IPS-20b (cell line): ENCODE measurements at regions not wholly inside any gene's neighbourhood (a gene's known extent, or its start where the extent isn't known, plus 50 kb on each side); places are given as distances from the start of the nearest gene placed in this dataset.
"Not testable (repeated sequence)": the region's sequence is repeated elsewhere in the genome, so short reads cannot be mapped to it uniquely, and the experiment has no call there.

ENCODE experiments used
- H3K27ac ChIP-seq: one replicate; pipeline ENCODE4 v1.5.1; 2013; ENCODE audit warnings: low read length
- H3K27me3 ChIP-seq: 2 replicates; pipeline ENCODE4 v1.6.1; 2013; ENCODE audit warnings: mild to moderate bottlenecking, low read length, inconsistent platforms; ENCODE audit not compliant: insufficient read depth
- H3K36me3 ChIP-seq: 2 replicates; pipeline ENCODE4 v1.6.1; 2013; ENCODE audit warnings: low read depth, mild to moderate bottlenecking, inconsistent platforms, low read length, moderate library complexity; ENCODE audit not compliant: insufficient read depth
- H3K4me1 ChIP-seq: 2 replicates; pipeline ENCODE4 v1.6.1; 2013; ENCODE audit warnings: mild to moderate bottlenecking, control low read depth, inconsistent platforms, low read length, moderate library complexity; ENCODE audit not compliant: insufficient read depth
- H3K4me3 ChIP-seq: 2 replicates; pipeline ENCODE4 v1.5.1; 2013; ENCODE audit warnings: mild to moderate bottlenecking, low read length, inconsistent platforms
- H3K9ac ChIP-seq: 2 replicates; pipeline ENCODE4 v1.6.1; 2013; ENCODE audit warnings: low read depth, mild to moderate bottlenecking, inconsistent platforms, low read length, moderate library complexity
- H3K9me3 ChIP-seq: 2 replicates; pipeline ENCODE4 v1.6.1; 2013; ENCODE audit warnings: mild to moderate bottlenecking, low read depth, low read length, inconsistent platforms; ENCODE audit not compliant: insufficient read depth

GRCh38 chr2:66202586-66202985 lies 232.3 kb upstream of the MEIS1 start:
- H3K9me3 ChIP-seq, result peaks cover 22% of the 10 kb centered on the region
- no peak overlapping the region for H3K9ac ChIP-seq
- H3K4me1 ChIP-seq, result no peaks in the 10 kb centered on the region; the same call in 1 of the 2 replicates
- H3K27me3 ChIP-seq, result no peaks in the 10 kb centered on the region
- no peaks in the 10 kb centered on the region for H3K36me3 ChIP-seq
- no peak overlapping the region for H3K27ac ChIP-seq
- H3K4me3 ChIP-seq, result no peak overlapping the region

DNA sequence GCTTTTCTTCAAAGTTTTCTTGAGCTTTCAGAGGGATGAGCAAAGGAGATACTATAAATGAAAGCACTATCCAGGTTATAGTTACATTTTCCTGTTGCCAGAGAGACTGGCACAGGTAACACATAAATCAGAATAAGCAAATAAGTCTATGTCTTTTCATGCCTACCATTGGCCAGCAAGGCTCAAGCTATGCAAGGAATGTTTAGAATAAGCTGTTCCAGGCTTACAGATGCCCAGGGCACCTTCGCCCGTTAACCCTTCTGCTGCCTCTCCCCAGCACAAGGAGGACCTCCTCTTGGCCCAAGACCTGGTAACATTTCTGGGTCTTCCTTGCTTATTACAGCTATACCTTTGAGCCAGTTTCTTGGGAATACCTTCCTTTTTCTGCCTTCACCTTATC lies 233.7 kb upstream of the MEIS1 start:
- no peaks in the 10 kb centered on the region; the same call in 1 of the 2 replicates for H3K4me1 ChIP-seq
- H3K9ac ChIP-seq, result no peak overlapping the region
- H3K27me3 ChIP-seq, result no peaks in the 10 kb centered on the region
- peaks cover 21% of the 10 kb centered on the region for H3K9me3 ChIP-seq
- no peak overlapping the region for H3K4me3 ChIP-seq
- no peaks in the 10 kb centered on the region for H3K36me3 ChIP-seq
- no peak overlapping the region for H3K27ac ChIP-seq

DNA sequence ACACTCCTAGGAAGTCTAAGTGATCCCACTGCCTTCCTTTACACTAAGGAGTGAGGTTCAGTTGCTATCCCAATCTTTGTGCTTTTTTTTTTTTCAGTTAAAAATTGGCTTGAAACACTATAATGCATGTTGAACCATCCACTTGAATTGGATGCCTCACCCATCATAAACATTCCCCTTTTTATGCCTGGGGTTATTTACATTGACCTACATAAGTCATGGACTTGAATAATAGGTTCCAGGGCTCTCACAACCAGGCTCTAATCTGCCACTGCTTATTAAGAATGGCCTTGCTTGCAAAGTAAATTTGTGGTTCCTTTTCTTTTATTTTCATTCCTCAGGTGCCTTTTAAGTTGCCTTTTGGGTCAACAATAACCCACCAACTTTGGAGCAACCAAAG lies 236.1 kb upstream of the MEIS1 start:
- no peaks in the 10 kb centered on the region for H3K36me3 ChIP-seq
- no peaks in the 10 kb centered on the region for H3K27me3 ChIP-seq
- no peak overlapping the region for H3K27ac ChIP-seq
- no peaks in the 10 kb centered on the region; the same call in 1 of the 2 replicates for H3K4me1 ChIP-seq
- peaks cover 5% of the 10 kb centered on the region; the same call in 1 of the 2 replicates for H3K9me3 ChIP-seq
- no peak overlapping the region for H3K9ac ChIP-seq
- H3K4me3 ChIP-seq, result no peak overlapping the region

DNA sequence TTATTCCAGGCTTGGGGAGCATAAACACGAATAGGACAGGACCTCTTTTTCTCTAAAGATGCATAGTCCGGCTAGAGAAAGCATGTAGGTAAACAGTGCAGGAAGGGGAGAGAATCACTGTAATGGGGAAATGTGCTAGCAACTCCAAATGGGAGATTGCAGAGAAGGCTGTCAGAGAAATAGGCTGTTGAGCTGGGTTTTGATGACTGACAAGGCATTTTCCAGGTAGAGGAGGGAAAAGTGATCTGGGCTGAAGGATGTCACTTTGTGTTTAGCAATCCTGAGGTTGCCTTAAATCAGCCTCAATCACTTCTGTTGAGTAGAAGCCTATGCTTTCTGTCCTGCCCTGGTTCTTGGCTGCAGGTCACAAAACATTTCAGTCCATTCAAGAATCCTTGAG lies 242.0 kb upstream of the MEIS1 start:
- H3K36me3 ChIP-seq, result no peaks in the 10 kb centered on the region
- peaks cover 9% of the 10 kb centered on the region for H3K4me1 ChIP-seq
- H3K4me3 ChIP-seq, result no peak overlapping the region
- no peak overlapping the region for H3K27ac ChIP-seq
- H3K9ac ChIP-seq, result no peak overlapping the region
- H3K27me3 ChIP-seq, result no peaks in the 10 kb centered on the region
- no peaks in the 10 kb centered on the region for H3K9me3 ChIP-seq

- Histone ChIP-seq H3K27ac (no peak overlapping the region), H3K9me3 (no peaks in the 10 kb centered on the region), H3K9ac (no peak overlapping the region), H3K36me3 (no peaks in the 10 kb centered on the region), H3K27me3 (no peaks in the 10 kb centered on the region), H3K4me3 (no peak overlapping the region), H3K4me1 (peaks cover 9% of the 10 kb centered on the region)
These were observed 243.6 kb upstream of the MEIS1 start for GRCh38 chr2:66191311-66191710.

DNA sequence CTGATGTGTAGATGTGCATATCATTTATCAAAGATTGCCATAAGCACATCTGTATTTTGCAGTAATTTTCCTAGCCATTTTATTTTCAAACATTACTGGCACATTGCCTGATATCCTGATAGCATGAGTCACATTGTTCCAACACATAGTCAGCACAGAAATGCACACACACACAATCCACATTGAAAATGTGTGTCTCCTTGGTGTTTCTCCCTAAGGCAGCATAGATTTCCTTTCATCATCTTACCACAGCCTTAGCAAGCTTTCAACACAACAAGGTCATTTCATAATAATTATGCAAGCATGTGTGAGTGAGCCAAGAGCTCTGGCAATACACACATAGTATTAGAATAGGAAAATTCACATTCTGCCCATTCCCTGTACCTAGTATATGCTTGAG lies 245.4 kb upstream of the MEIS1 start:
- no peaks in the 10 kb centered on the region for H3K9me3 ChIP-seq
- no peaks in the 10 kb centered on the region for H3K27me3 ChIP-seq
- H3K36me3 ChIP-seq, result no peaks in the 10 kb centered on the region
- H3K27ac ChIP-seq, result no peak overlapping the region
- H3K9ac ChIP-seq, result no peak overlapping the region
- no peak overlapping the region for H3K4me3 ChIP-seq
- H3K4me1 ChIP-seq, result peaks cover 9% of the 10 kb centered on the region

- Histone ChIP-seq H3K36me3 (no peaks in the 10 kb centered on the region), H3K27ac (no peak overlapping the region)
These were observed 248.4 kb upstream of the MEIS1 start for GRCh38 chr2:66186537-66186936.

DNA sequence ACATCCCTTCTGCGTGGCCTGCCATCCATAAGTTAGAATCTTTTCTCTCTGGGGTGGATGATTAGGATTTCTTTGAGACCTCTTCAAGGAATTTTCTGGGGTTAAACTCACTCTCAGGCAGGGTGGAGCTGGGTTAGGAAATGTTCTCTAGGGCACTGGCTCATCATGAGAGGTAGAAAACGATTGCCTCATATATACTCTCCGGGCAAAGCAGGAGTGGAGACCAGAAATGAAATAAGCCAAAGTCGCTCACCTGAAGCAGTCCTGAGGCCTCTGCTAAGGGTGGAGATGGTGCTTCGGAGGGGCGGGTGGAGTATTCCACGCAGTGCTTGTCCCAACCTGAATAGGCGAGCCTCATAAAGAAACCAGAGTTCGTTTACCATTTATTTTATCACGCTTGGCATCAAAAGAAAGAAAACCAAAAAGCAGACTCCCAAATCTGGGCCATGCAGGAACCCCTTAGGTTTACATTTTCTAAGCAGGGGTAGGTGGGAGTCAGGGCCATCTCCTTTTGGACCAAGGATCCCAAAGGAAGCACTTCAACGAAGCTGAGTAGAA lies 249.3 kb upstream of the MEIS1 start:
- no peaks in the 10 kb centered on the region for H3K27me3 ChIP-seq
- no peaks in the 10 kb centered on the region for H3K9me3 ChIP-seq
- no peak overlapping the region for H3K27ac ChIP-seq
- no peak overlapping the region for H3K4me3 ChIP-seq
- H3K4me1 ChIP-seq, result no peaks in the 10 kb centered on the region
- no peaks in the 10 kb centered on the region for H3K36me3 ChIP-seq
- no peak overlapping the region for H3K9ac ChIP-seq

More at GRCh38 chr2:66186537-66186936, 248.4 kb upstream of the MEIS1 start:
- no peaks in the 10 kb centered on the region for H3K9me3 ChIP-seq
- no peak overlapping the region for H3K4me3 ChIP-seq
- peaks cover 6% of the 10 kb centered on the region for H3K4me1 ChIP-seq
- H3K27me3 ChIP-seq, result no peaks in the 10 kb centered on the region
- no peak overlapping the region for H3K9ac ChIP-seq

DNA sequence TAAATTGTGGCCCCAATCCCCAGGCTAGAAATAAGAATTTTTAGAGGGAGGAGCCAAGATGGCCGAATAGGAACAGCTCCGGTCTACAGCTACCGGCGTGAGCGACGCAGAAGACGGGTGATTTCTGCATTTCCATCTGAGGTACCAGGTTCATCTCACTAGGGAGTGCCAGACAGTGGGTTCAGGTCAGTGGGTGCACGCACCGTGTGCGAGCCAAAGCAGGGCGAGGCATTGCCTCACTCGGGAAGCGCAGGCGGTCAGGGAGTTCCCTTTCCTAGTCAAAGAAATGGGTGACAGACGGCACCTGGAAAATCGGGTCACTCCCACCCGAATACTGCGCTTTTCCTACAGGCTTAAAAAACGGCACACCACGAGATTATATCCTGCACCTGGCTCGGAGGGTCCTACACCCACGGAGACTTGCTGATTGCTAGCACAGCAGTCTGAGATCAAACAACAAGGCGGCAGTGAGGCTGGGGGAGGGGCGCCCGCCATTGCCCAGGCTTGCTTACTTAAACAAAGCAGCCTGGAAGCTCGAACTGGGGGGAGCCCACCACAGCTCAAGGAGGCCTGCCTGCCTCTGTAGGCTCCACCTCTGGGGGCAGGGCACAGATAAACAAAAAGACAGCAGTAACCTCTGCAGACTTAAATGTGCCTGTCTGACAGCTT lies 257.7 kb upstream of the MEIS1 start:
- not testable (repeated sequence) for H3K9ac ChIP-seq, H3K4me1 ChIP-seq, H3K27me3 ChIP-seq, H3K9me3 ChIP-seq, H3K36me3 ChIP-seq, H3K27ac ChIP-seq, H3K4me3 ChIP-seq

- Histone ChIP-seq H3K4me1 (no peaks in the 10 kb centered on the region), H3K9ac (no peak overlapping the region), H3K9me3 (no peaks in the 10 kb centered on the region), H3K27me3 (no peaks in the 10 kb centered on the region), H3K36me3 (no peaks in the 10 kb centered on the region), H3K4me3 (no peak overlapping the region), H3K27ac (no peak overlapping the region)
These were observed 260.4 kb upstream of the MEIS1 start for GRCh38 chr2:66174491-66174890.

GRCh38 chr2:66173645-66174044 lies 261.3 kb upstream of the MEIS1 start:
- H3K27ac ChIP-seq, result no peak overlapping the region
- no peak overlapping the region for H3K4me3 ChIP-seq
- no peaks in the 10 kb centered on the region for H3K27me3 ChIP-seq
- H3K9ac ChIP-seq, result no peak overlapping the region
- no peaks in the 10 kb centered on the region for H3K9me3 ChIP-seq
- no peaks in the 10 kb centered on the region for H3K4me1 ChIP-seq
- H3K36me3 ChIP-seq, result no peaks in the 10 kb centered on the region

- H3K27ac ChIP-seq, result no peak overlapping the region
- no peak overlapping the region for H3K4me3 ChIP-seq
- H3K27me3 ChIP-seq, result no peaks in the 10 kb centered on the region
- no peaks in the 10 kb centered on the region for H3K9me3 ChIP-seq
- no peak overlapping the region for H3K9ac ChIP-seq
- no peaks in the 10 kb centered on the region for H3K4me1 ChIP-seq
- no peaks in the 10 kb centered on the region for H3K36me3 ChIP-seq
These were observed 263.4 kb upstream of the MEIS1 start for GRCh38 chr2:66171530-66171929.
